Panc1 (cell line): ENCODE measurements at regions not wholly inside any gene's neighbourhood (a gene's known extent, or its start where the extent isn't known, plus 50 kb on each side); places are given as distances from the start of the nearest gene placed in this dataset.

Experiments
- ATAC-seq: fragments of 200-7000 bp; cut with Tn5 transposase; 2 replicates; pipeline ENCODE4 v1.9.1; 2020; ENCODE audit warnings: mild to moderate bottlenecking, moderate library complexity
- BruUV-seq: library from RNA; stranded (reverse); fragments of 400-500 nt; replicated peaks from 2 replicates; lab custom pipeline; 2021; lab: Mats Ljungman, UMichigan
- CTCF ChIA-PET: fragments of 300-600 bp; sonication (Branson Sonifier 250); formaldehyde crosslinking; loops from one replicate; lab custom pipeline; 2022; ENCODE audit warnings: antibody characterized with exemption; lab: Charles Lee
- POLR2A ChIA-PET: fragments of 300-600 bp; sonication (Branson Sonifier 250); formaldehyde crosslinking; loops from one replicate; lab custom pipeline; 2022; ENCODE audit warnings: antibody characterized with exemption; lab: Charles Lee
- DNase-seq: peaks from one replicate; pipeline ENCODE4 v3.0.0-alpha.2; 2010; ENCODE audit warnings: low read depth, low spot score
- H3K27ac ChIP-seq: 2 replicates; pipeline ENCODE4 v1.5.1; 2011; ENCODE audit warnings: mild to moderate bottlenecking, low read length, inconsistent platforms
- H3K27me3 ChIP-seq: fragments of 200-500 bp; sonication (Bioruptor generic); 2 replicates; pipeline ENCODE4 v1.6.0; 2014; ENCODE audit warnings: low read length, inconsistent platforms; ENCODE audit not compliant: control insufficient read depth, insufficient read depth
- H3K36me3 ChIP-seq: fragments of 200-500 bp; sonication (Bioruptor generic); 2 replicates; pipeline ENCODE4 v1.5.1; 2014; ENCODE audit warnings: inconsistent platforms, mild to moderate bottlenecking, low read length, moderate library complexity; ENCODE audit not compliant: control insufficient read depth, insufficient read depth
- H3K4me1 ChIP-seq: 2 replicates; pipeline ENCODE4 v1.5.1; 2011; ENCODE audit warnings: inconsistent platforms, mild to moderate bottlenecking, low read length, moderate library complexity; ENCODE audit not compliant: control insufficient read depth, insufficient read depth
- H3K4me3 ChIP-seq, 2 experiments: 2 replicates each; pipeline ENCODE4 v1.5.1; 2011 to 2012; ENCODE audit warnings: low read depth in 2 of 2, low read length in 2 of 2, mild to moderate bottlenecking in 2 of 2, inconsistent platforms in 1 of 2, moderate library complexity in 1 of 2
- H3K9me3 ChIP-seq: fragments of 200-500 bp; sonication (Bioruptor generic); 2 replicates; pipeline ENCODE4 v1.5.1; 2014; ENCODE audit warnings: low read depth, mild to moderate bottlenecking, inconsistent platforms, low read length, moderate library complexity; ENCODE audit not compliant: control insufficient read depth, insufficient read depth
- CTCF ChIP-seq: fragments of 450-650 bp; IDR thresholded peaks from 2 replicates; pipeline ENCODE4 v1.5.1; 2017; ENCODE audit warnings: mild to moderate bottlenecking
- POLR2AphosphoS5 ChIP-seq: IDR thresholded peaks from 2 replicates; pipeline ENCODE4 v1.6.1; 2012; ENCODE audit warnings: mild to moderate bottlenecking, low read depth, low read length, moderate library complexity
- SIN3A ChIP-seq: IDR thresholded peaks from 2 replicates; pipeline ENCODE4 v1.6.1; 2012; ENCODE audit warnings: low read depth, mild to moderate bottlenecking, low read length, moderate library complexity, borderline replicate concordance; ENCODE audit not compliant: insufficient read depth
- TCF7L2 ChIP-seq: IDR thresholded peaks from 2 replicates; pipeline ENCODE4 v1.6.1; 2011; ENCODE audit warnings: mild to moderate bottlenecking, low read depth, low read length, inconsistent platforms
- in situ Hi-C: cut with HindIII; loops from 2 replicates; pipeline ENCODE4 v1.10.0; 2016; ENCODE audit warnings: low sequenced_read_pairs, low pct_unique_long_range_greater_than_20kb
- intact Hi-C: fragments of 100-400 bp; cut with micrococcal nuclease; formaldehyde crosslinking; loops from one replicate; pipeline ENCODE4 v1.10.0; 2022; ENCODE audit not compliant: unreplicated experiment
- TF ChIP-seq, protein P1 (sequence below), 2 experiments: IDR thresholded peaks; 2 replicates each; pipeline ENCODE4 v1.6.1; 2011 to 2012; ENCODE audit warnings: low read depth in 2 of 2, control low read depth in 1 of 2, low read length in 1 of 2, mild to moderate bottlenecking in 1 of 2, moderate library complexity in 1 of 2; ENCODE audit not compliant: insufficient read depth in 1 of 2

- CTCF ChIA-PET, result no interaction called here
- no TSS peak for BruUV-seq
- Histone ChIP-seq H3K27me3 (no peaks in the 10 kb centered on the region), H3K4me1 (peaks cover 12% of the 10 kb centered on the region; the same call in 1 of the 2 replicates), H3K36me3 (no peaks in the 10 kb centered on the region), H3K9me3 (no peaks in the 10 kb centered on the region), H3K27ac (0 out of 2 replicates have a peak overlapping the region, but pooled peaks have one; percentile 34), H3K4me3 (no peak overlapping the region)
- intact Hi-C loops, result no loop called here
- POLR2A ChIA-PET, result interaction anchor here (0.7 kb wide), 1 partner anchor 13 kb away, joined by 4 read pairs; no protein-coding TSS in a partner anchor
- no peak for TF ChIP-seq TCF7L2
- TF ChIP-seq SIN3A, result no peak
- TF ChIP-seq POLR2AphosphoS5, result no peak
- no peak for TF ChIP-seq CTCF
- TF ChIP-seq, protein P1, sequence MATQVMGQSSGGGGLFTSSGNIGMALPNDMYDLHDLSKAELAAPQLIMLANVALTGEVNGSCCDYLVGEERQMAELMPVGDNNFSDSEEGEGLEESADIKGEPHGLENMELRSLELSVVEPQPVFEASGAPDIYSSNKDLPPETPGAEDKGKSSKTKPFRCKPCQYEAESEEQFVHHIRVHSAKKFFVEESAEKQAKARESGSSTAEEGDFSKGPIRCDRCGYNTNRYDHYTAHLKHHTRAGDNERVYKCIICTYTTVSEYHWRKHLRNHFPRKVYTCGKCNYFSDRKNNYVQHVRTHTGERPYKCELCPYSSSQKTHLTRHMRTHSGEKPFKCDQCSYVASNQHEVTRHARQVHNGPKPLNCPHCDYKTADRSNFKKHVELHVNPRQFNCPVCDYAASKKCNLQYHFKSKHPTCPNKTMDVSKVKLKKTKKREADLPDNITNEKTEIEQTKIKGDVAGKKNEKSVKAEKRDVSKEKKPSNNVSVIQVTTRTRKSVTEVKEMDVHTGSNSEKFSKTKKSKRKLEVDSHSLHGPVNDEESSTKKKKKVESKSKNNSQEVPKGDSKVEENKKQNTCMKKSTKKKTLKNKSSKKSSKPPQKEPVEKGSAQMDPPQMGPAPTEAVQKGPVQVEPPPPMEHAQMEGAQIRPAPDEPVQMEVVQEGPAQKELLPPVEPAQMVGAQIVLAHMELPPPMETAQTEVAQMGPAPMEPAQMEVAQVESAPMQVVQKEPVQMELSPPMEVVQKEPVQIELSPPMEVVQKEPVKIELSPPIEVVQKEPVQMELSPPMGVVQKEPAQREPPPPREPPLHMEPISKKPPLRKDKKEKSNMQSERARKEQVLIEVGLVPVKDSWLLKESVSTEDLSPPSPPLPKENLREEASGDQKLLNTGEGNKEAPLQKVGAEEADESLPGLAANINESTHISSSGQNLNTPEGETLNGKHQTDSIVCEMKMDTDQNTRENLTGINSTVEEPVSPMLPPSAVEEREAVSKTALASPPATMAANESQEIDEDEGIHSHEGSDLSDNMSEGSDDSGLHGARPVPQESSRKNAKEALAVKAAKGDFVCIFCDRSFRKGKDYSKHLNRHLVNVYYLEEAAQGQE (IDR thresholded peaks at IDR 0.05; ENCODE audit: insufficient read depth in 1 of 2, low read depth in 2 of 2, low read length in 1 of 2), result no peak
- ATAC-seq (no peak), DNase-seq (no peak)
- in situ Hi-C loops, result no loop called here
Observed at GRCh38 chr13:50187352-50188029, 172.2 kb downstream of the KCNRG start.

DNA sequence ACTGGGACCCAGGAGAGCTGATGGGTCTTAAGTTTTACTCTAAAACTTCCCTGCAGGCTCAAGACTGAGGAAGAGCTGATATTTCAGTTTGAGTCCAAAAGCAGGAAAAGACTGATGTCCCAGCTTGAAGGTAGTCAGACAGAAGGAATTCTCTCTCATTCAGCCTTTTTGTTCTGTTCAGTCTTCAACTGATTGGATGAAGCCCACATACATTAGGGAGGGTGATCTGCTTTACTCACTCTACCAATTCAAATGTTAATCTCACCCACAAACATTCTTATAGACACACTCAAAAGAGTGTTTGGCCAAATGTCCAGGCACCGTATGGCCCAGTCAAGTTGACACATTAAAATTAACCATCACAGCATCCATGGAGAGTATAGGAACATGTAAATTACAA lies 173.5 kb downstream of the KCNRG start:
- Histone ChIP-seq H3K4me1 (peaks cover 15% of the 10 kb centered on the region; the same call in 1 of the 2 replicates), H3K4me3 (no peak overlapping the region), H3K27me3 (no peaks in the 10 kb centered on the region), H3K36me3 (no peaks in the 10 kb centered on the region), H3K9me3 (no peaks in the 10 kb centered on the region), H3K27ac (no peak overlapping the region)
- ATAC-seq (no peak), DNase-seq (no peak)
- no TSS peak for BruUV-seq
- in situ Hi-C loops (no loop called here), intact Hi-C loops (no loop called here)
- ChIA-PET POLR2A (interaction anchor here (1.2 kb wide), 1 partner anchor 12 kb away, joined by 4 read pairs; no protein-coding TSS in a partner anchor), CTCF (no interaction called here)
- TF ChIP-seq, protein P1 (IDR thresholded peaks at IDR 0.05; ENCODE audit: insufficient read depth in 1 of 2, low read depth in 2 of 2, low read length in 1 of 2), result no peak
- TF ChIP-seq TCF7L2 (no peak), POLR2AphosphoS5 (no peak), CTCF (no peak), SIN3A (no peak)
